Parathyroid adenoma (tissue), 2 donors: ENCODE measurements at regions not wholly inside any gene's neighbourhood (a gene's known extent, or its start where the extent isn't known, plus 50 kb on each side); places are given as distances from the start of the nearest gene placed in this dataset.

Experiments
- H2AFZ ChIP-seq: fragments of 300-600 bp; sonication (generic); one replicate; pipeline ENCODE4 v1.7.0; 2017; ENCODE audit warnings: antibody characterized with exemption, mild to moderate bottlenecking
- H3K27ac ChIP-seq: fragments of 300-600 bp; sonication (generic); one replicate; pipeline ENCODE4 v1.7.0; 2017
- H3K27me3 ChIP-seq: fragments of 300-600 bp; sonication (generic); one replicate; pipeline ENCODE4 v1.7.0; 2017; ENCODE audit warnings: low read length; ENCODE audit not compliant: control insufficient read depth, insufficient read depth
- H3K36me3 ChIP-seq: fragments of 300-600 bp; sonication (generic); one replicate; pipeline ENCODE4 v1.7.0; 2017; ENCODE audit warnings: low read length; ENCODE audit not compliant: control insufficient read depth, insufficient read depth
- H3K4me1 ChIP-seq: fragments of 300-600 bp; sonication (generic); one replicate; pipeline ENCODE4 v1.7.0; 2017; ENCODE audit warnings: control low read depth
- H3K4me2 ChIP-seq: fragments of 300-600 bp; sonication (generic); one replicate; pipeline ENCODE4 v1.7.0; 2017; ENCODE audit warnings: low read length
- H3K4me3 ChIP-seq: fragments of 300-600 bp; sonication (generic); one replicate; pipeline ENCODE4 v1.7.0; 2017; ENCODE audit warnings: low read depth, low read length
- H3K79me2 ChIP-seq: fragments of 300-600 bp; sonication (generic); one replicate; pipeline ENCODE4 v1.7.0; 2017; ENCODE audit warnings: control low read depth
- H3K9ac ChIP-seq: fragments of 300-600 bp; sonication (generic); one replicate; pipeline ENCODE4 v1.7.0; 2017; ENCODE audit warnings: mild to moderate bottlenecking
- H3K9me3 ChIP-seq: fragments of 300-600 bp; sonication (generic); one replicate; pipeline ENCODE4 v1.7.0; 2017; ENCODE audit warnings: low read length; ENCODE audit not compliant: control insufficient read depth
- TF ChIP-seq, protein P1 (sequence below): fragments of 300-600 bp; sonication (generic); IDR thresholded peaks from one replicate; pipeline ENCODE4 v1.7.0; 2017; ENCODE audit warnings: antibody characterized with exemption, mild to moderate bottlenecking
- donor health status: primary hyperparathyroidism.

DNA sequence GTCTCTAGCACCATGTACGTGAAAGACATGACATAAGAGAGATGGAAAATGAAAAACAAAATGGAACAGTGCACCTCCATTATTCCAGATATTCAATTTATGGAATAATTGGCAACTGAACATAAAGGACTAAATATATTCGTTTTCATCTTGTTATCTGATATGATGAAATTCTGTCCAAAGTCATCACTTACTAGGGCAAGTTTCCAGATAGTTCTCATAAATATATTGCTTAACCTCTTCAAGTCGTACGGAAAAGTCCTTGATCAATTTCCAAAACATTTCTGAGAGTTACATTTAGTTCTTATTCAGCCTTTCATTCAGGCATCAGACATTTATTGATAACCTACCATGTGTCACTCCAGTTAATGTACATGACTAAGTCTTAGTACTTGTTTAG, 185.2 kb downstream of the HGF start:
- Histone ChIP-seq H3K79me2 (no peaks in the 10 kb centered on the region), H3K36me3 (no peaks in the 10 kb centered on the region), H3K9ac (no peak overlapping the region), H3K4me1 (no peaks in the 10 kb centered on the region), H2AFZ (no peak overlapping the region), H3K4me3 (no peak overlapping the region), H3K9me3 (no peaks in the 10 kb centered on the region), H3K4me2 (no peak overlapping the region), H3K27ac (no peak overlapping the region), H3K27me3 (no peaks in the 10 kb centered on the region)
- TF ChIP-seq, protein P1, sequence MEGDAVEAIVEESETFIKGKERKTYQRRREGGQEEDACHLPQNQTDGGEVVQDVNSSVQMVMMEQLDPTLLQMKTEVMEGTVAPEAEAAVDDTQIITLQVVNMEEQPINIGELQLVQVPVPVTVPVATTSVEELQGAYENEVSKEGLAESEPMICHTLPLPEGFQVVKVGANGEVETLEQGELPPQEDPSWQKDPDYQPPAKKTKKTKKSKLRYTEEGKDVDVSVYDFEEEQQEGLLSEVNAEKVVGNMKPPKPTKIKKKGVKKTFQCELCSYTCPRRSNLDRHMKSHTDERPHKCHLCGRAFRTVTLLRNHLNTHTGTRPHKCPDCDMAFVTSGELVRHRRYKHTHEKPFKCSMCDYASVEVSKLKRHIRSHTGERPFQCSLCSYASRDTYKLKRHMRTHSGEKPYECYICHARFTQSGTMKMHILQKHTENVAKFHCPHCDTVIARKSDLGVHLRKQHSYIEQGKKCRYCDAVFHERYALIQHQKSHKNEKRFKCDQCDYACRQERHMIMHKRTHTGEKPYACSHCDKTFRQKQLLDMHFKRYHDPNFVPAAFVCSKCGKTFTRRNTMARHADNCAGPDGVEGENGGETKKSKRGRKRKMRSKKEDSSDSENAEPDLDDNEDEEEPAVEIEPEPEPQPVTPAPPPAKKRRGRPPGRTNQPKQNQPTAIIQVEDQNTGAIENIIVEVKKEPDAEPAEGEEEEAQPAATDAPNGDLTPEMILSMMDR: no peak

DNA sequence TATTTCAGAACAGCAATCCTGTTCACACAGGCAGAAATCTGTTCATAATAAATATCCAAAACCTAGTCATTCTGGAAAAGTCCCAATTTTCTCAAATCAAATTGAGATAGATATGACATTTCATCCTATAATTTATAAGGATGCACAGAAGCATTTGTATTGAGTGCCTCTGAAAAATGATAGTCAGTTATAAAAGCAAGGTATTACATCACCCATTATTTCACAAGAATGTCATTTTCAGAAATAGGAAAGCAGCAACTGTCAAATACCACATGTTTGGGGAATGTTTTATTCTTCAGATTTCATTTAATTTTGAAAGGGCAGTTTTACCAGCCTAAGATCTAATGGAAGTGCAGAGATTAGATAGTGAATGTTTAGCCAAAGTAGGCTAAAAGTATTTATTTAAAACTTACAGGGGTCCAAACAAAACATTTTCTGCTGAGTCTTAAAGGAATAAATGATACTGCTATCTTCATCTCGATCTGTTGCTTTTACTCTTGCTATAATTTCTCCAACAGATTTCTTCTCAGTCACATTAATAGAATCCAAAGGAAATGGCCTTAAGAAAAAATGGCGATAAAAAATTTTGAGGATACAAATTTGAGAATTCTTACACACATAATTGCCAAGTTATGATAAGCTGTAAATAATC, 185.8 kb downstream of the HGF start:
- Histone ChIP-seq H3K79me2 (no peaks in the 10 kb centered on the region), H3K27me3 (no peaks in the 10 kb centered on the region), H3K27ac (no peak overlapping the region), H3K36me3 (no peaks in the 10 kb centered on the region), H3K4me2 (no peak overlapping the region), H2AFZ (no peak overlapping the region), H3K9me3 (no peaks in the 10 kb centered on the region), H3K9ac (no peak overlapping the region), H3K4me1 (no peaks in the 10 kb centered on the region), H3K4me3 (no peak overlapping the region)
- TF ChIP-seq, protein P1: no peak

DNA sequence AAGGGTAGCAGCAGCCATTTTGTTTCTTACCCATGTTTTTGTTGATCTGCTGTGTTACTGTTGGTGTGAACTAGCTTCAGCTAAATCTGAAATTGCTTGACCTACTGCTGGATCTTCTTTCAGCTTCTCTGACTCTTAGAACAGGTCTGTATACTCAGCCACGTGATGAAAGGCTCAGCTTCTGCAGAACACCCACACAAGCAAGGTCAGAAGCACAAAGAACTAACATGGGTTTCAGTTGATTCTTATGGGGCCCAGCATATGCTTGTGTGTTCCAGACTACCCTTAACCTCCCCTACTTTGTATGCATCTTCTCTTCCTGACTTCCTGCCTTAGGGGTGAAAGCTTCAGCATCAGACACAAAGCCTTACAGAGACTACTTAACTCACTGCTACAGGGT, 186.8 kb downstream of the HGF start:
- Histone ChIP-seq H3K36me3 (no peaks in the 10 kb centered on the region), H3K4me2 (no peak overlapping the region), H3K4me3 (no peak overlapping the region), H3K9me3 (no peaks in the 10 kb centered on the region), H3K4me1 (no peaks in the 10 kb centered on the region), H2AFZ (no peak overlapping the region), H3K27me3 (no peaks in the 10 kb centered on the region), H3K79me2 (no peaks in the 10 kb centered on the region), H3K27ac (no peak overlapping the region), H3K9ac (no peak overlapping the region)
- TF ChIP-seq, protein P1: no peak

DNA sequence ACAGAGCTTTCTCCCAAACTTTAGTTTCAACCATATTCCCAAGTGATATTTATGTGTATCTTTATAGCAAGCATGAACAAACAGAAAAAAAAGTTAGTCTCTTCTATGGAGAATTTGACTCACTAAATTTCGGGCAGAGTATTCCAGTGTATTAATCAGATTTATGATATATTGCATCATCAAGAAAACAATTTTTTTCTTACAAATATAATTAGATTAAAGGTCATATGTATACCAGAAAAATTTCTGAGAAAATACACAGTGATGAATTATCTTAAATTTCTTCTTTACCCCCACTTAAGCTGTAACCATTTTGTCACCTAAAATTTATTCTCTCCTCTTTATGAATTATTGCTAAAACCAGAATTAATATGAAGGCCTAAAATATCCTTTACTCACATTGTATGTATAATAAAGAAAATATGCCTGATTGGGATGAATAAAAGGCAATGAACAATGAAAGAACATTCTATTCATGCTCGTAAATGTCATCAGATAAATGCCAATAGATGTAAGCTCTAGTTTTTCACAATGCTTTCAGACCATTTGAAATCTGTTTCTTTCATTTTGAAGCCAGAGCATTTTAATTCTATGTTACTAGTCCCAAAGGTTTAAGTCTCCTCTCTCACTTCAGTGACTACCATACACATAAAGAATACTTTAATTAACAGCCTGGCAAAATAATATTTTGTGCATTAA, 192.1 kb downstream of the HGF start:
- TF ChIP-seq, protein P1: no peak
- no peaks in the 10 kb centered on the region for H3K27me3 ChIP-seq
- H3K27ac ChIP-seq: no peak overlapping the region
- no peak overlapping the region for H3K9ac ChIP-seq
- no peak overlapping the region for H3K4me3 ChIP-seq
- no peak overlapping the region for H2AFZ ChIP-seq
- no peaks in the 10 kb centered on the region for H3K79me2 ChIP-seq
- H3K4me2 ChIP-seq: no peak overlapping the region
- no peaks in the 10 kb centered on the region for H3K9me3 ChIP-seq
- no peaks in the 10 kb centered on the region for H3K36me3 ChIP-seq
- no peaks in the 10 kb centered on the region for H3K4me1 ChIP-seq
